ENCODE measurements at regions not wholly inside any gene's neighbourhood (a gene's known extent, or its start where the extent isn't known, plus 50 kb on each side); places are given as distances from the start of the nearest gene placed in this dataset.

DNA sequence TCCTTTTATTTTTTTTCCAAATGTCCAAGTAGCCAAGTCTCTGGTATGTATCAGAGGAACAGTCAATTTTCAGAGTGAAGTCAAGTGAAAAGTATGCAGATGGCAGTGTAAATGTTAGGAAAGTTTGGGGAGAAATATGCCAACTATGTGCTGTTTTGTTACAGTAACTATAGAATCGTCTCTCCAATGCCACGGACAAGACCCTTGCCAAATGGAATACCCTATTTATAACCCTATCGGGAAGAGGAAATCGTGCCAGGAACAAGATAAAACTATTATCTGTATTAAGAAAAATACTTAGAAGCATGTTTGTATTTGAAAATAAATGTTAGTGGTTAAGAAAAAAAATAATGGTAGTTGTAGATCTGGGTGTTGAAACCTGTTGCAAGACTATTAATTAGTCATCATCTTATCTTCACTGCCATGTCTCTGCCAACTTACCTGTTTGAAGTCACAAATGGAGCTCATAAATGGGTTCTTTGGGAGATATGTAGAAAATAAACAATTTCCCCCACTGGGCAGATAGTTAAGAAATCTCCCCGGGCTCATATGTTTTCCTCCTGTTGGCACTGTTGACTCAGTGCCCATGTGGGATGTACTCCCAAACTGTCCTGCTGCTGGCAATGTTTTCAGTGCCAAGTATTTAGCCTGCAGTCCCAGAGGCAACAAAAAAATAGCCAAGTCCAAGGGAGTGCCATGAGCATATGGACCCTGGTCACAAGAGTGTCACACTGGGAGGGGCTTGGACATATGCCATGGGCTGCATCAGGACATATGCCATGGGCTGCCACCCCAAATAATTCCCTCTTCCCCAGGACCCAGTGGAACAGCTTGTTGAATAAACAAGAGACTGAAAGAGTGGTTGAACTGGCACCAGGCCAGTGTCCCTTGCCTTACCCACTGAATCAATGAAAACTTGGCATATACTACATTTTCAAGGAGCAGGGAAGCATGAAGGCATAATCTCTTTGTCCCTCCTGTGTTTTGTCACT lies 366.9 kb downstream of the OSR1 start:
- TF ChIP-seq, protein P1, sequence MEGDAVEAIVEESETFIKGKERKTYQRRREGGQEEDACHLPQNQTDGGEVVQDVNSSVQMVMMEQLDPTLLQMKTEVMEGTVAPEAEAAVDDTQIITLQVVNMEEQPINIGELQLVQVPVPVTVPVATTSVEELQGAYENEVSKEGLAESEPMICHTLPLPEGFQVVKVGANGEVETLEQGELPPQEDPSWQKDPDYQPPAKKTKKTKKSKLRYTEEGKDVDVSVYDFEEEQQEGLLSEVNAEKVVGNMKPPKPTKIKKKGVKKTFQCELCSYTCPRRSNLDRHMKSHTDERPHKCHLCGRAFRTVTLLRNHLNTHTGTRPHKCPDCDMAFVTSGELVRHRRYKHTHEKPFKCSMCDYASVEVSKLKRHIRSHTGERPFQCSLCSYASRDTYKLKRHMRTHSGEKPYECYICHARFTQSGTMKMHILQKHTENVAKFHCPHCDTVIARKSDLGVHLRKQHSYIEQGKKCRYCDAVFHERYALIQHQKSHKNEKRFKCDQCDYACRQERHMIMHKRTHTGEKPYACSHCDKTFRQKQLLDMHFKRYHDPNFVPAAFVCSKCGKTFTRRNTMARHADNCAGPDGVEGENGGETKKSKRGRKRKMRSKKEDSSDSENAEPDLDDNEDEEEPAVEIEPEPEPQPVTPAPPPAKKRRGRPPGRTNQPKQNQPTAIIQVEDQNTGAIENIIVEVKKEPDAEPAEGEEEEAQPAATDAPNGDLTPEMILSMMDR (IDR thresholded peaks at IDR 0.05; ENCODE audit: low read depth, low read length) = no peak
- no peak for TF ChIP-seq EZH2phosphoT487 (IDR thresholded peaks at IDR 0.05; ENCODE audit: low read depth)
